ENCODE measurements at regions not wholly inside any gene's neighbourhood (a gene's known extent, or its start where the extent isn't known, plus 50 kb on each side); places are given as distances from the start of the nearest gene placed in this dataset.
"Not testable (repeated sequence)": the region's sequence is repeated elsewhere in the genome, so short reads cannot be mapped to it uniquely, and the experiment has no call there.

DNA sequence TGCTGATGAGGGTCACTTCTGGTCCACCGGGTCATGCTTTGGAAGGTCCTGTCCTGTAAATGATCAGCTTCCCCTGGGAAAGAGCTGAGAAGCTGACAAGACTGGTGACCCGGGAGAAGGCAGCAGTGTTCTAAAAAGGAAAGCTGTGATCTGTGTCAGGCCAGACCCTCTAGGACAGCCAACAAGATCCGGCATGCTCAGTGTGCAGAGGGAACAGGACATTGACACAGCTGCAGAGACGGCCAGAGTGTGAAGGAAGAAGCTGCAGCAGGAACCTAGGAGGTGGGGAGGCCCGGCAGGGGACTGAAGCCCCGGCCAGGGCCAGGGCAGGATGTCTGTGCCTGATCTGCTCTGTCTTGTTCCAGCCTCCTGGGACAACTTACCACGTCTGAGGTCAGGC is 372.7 kb upstream of the ID2 start:
- DNase-seq = no peak

DNA sequence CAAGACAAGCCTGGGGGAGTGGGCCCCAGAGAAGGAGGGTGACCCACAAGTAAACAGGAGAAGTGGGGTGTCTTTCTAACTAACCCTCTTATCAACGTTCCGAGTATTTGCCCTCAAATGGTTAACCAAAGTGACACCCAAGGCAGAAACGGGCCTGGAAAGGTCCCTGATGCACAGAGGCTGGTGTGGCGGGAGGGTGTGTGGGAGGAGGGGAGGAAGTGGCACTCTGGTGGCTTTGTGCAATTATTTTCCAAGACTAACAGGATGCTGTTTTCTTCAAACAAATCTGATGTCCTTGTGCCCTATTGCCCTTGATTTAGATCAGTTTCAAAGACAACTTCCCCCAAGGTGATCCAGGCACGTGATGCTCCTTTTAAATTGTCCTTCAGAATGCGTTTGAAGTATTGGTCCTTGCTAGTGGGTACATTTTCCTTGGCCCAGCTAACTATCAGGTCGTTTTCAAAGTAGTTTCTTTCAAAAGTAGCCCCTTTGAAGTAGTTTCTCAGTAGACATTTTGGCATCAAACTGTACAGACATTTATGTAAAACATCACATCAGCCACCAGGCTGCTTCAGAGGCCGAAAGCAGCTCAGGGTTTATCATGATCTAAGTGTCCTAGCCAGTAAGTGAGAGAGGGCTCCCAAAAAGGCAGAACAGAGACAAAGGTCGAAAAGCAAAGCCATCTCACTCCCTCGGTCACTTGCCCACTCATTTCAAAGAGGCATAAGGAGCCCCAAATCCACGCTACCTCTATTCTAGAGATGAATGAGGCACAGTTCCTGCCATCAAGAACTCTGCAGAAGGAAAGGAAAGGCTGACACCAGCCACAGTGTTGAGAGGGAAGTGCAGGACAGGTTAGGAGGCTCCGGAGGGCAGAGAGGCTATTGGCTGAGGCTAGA is 371.1 kb upstream of the ID2 start:
- peak; percentile 81 for DNase-seq

DNA sequence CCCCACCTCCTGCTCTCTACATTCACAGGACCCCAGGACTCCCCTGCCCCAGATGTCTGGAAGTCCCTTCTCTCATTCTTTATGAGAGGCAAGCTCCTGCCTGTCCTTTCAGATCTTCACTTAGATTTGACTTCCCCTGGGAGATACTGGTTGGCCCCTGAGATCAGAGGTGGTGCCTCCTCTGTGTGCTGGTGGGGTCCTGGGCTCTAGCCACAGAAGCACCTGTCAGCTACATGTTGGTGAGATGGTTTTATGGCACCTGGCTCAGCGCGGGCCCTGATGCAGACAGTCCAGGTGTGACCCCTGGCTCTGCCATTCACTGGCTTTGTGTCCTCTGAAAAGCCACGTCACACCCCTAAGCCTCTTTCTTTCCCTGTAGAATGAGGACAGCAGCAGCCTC is 369.6 kb upstream of the ID2 start:
- DNase-seq = no peak

DNA sequence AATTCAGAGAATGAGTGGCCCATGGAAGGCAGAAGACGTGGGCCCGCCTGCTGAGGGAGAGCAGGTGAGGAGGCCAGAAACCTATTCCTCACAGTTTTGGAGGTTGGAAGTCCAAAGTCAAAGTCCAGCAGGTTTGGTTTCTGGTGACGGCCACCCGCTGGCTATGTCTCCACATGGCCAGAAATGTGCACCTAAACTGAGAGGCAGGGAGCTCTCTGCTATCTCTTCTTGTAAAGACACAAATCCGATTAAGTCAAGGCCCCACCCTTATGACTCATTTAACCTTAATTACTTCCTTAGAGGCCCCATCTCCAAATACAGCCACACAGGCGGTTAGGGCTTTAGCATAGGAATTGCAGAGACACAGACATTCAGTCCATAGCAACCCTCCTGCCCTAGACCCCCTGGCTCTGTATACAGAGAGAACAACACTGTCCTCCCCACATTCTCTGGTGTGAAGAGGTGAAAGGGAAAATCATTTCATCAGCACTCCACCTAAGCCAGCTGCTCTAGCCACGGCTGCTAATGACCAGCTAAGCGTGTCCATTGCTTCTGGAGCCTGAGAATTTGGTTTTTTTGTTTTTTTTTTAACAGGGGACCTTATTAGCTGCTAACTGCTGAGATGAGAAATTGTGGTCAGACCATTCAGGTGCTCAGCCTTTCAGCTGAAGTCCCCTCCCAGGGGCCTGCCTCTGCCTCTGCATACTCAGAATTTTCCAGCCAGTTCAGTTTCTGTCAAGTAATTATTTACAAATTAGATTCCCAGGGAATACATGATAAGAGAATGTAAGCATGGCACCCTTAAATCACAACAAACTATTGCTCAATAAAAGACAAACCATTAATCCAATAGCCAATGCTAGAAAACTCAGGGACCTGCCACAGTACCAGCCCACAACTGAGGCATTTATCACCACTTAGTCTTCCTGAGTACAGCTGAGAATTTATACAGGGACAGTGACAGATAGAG is 368.7 kb upstream of the ID2 start:
- DNase-seq = peak; percentile 66

DNA sequence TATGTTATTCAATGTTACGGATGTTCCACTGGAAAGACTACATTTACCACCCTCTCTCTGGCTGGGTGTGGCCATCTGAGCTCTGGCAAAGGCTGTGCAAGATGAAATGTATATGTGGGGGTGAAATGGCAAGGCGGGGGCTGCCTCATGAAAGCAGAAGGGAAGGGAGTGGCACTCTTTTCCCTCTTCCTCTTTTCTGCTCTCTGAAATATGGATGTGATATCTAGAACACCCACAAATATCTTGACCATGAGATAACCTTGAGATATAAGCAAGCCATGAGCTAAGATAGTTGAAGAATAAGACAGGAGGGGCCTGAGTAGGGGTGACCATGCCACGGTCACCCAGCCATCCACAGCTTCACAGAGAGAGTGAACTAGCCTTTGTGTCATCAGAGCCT is 367.8 kb upstream of the ID2 start:
- no peak for DNase-seq

DNA sequence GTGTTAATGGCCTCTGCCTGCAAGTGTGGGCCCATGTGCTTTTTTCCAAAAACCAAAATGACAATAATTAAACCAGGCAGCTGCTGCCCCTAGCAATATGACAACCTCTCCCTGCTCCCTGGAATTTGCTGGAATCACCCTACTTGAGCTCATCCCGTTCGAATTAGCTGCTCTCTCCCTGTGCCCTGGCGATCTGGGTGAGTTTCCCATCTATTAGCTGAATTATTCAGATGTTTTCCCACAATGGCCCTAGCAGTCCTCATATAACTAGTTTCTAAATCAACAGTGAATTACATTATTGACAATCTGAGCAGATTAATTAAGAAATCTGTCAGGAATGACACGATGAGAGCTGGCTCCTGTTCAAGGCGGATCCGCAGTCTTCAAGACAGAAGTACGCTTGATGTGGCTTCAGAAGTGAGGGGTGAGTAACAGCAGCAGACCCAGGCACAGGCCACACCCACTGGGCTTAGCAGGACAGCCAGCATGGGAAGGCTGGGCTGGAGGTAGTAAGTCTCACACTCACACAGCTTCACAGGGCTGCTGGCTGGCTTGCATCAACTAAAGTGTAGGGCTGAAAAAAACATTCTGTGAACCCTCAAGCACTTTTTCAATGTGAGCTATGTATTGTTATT is 366.2 kb upstream of the ID2 start:
- no peak for DNase-seq

DNA sequence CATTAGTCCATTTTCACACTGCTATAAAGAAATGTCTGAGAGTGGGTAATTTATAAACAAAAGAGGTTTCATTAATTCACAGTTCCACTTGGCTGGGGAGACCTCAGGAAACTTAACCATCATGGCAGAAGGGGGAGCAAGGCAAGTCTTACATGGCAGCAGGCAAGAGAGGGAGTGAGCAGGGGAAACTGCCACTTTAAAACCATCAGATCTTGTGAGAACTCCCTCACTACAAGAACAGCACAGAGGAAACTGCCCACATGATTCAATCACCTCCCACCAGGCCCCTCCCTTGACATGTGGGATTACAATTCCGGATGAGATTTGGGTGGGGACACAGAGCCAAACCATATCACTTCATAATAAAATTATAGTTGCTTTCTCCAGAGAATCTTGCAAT is 365.5 kb upstream of the ID2 start:
- no peak for DNase-seq

DNA sequence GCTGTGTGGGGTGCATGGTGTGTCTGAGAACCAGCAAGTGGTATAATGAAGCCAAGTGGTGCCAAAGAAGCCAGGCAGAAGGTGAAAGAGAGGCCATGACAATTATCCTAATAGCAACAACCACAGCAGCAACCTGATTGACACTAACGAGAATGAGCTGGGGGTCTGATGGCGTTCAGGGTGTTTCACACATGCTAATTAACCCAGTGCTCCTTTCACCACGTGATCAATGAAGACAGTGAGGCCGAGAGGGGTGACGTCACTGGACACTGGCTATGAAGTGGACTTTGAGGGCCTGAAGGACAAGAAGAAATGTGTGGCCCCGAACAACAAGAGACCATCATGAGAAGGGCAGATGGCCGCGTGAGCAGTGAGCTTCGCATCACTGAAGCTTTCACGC is 364.4 kb upstream of the ID2 start:
- no peak for DNase-seq

DNA sequence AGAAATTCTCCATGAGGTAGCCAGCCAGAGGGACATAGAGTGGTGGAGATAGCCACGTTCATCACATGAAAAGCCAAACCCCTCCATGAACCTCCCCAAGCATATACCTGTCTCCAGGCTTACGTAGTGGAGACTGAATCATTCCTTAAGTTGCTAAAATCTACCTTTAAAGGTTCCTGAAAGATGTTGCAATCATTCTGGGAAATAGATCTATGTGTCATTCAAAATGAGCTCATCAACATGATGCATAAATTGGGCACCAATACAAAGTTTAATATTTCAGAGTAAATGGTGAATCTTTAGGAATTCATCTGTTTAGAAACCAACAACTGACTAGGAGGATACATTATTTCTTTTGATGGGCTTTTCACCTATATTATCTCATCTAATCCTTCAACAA is 362.6 kb upstream of the ID2 start:
- no peak for DNase-seq

DNA sequence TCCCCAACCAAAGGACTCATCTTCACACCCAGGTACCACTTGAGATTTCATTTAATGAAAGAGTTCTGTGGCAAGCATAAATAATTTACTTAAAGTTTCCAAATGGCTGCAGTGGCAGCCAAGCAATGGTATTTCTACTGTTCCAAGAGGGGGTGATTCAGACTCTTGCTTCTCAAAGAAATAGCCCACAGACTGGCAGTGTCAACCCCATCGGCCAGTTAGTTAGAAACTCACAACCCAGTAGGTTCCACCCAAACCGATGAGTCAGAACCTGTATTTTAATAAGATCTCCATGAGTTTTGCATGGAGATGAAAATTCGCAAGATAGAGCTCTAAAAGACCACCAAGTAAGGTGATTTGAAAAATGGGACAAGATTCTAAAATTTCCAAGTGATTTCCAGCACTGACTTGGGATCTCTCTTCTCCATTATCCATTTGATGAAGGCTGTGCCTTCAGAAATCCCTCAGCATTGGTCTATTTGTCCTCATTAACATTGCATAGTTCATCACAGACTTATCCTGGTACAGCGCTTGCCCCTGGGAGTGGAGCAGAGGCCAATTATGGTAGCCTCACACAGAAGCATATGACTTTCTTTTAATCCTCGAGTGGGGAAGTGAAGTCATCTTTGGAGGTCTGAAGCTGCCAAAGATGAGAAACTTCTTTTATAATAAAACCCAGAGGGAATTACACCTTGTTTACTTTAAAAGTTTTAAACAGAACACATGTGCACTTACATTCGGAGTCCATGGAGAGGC is 361.4 kb upstream of the ID2 start:
- no peak for DNase-seq

DNA sequence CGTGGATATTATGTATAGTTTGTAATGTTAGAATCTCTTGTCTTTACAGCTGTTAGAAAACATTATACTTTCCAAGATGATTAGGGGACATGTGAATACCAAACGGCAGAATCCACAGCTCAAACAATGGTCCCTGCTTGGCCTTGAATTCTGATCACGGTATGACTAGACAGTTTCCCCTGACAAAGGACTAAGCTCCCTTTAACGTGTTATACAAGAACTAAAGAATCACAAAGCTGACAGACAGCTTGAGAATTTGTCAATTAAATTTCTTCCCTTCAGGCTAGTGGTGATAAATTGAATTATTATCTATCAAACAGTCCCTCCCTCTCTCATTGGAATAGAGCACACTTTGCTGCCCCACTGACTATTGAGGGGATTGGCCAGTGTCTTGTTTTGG is 359.2 kb upstream of the ID2 start:
- DNase-seq = no peak

DNA sequence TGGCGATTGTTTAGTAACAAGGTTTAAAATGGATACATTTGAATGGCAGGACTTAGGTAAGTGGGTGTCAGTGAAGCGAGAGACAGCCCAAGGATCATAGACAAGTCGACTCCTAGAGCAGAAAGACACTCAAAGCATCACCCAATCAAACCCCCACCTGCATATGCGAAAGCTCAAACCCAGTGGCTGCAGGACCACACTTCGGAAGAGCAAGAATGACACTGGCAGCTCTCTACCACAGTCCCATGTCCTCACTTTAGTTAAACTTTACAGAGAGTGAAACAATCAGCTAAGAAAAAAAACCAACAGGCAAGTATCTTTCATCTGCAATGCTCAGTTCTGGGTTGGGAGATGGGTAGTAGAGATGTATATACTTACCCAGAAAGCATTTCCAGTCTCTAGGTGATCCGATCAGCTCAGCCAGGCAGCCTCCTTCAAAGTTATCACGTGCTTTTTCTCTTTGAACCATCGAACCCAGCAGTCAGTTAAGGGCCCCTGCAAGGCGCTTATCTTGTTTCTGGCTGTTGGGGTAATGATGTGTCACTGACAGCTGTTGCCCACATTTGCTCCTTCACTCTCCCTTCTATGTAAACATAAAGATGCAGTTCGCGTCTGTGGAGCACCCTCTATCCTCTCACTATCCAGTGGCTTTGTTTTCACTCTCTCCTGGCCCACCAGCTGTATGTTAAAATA is 357.5 kb upstream of the ID2 start:
- DNase-seq = no peak

DNA sequence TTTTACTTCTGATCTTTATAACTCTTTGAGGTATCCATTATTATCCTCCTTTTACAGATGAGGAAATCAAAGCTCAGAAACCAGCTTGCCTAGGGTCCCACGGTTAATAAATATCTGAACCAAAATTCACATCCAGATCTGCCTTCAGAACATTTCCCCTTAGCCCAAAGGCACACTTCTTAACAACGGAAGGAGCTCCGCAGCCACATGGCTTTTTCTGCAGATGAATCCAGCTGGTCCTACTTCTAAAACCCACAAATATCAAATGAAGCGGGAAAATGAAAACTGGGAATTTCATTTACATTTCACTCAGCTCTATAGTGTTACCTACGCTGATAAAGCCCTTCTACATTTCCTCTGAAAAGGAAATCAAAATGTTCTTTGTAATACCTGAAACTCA is 357.0 kb upstream of the ID2 start:
- no peak for DNase-seq

DNA sequence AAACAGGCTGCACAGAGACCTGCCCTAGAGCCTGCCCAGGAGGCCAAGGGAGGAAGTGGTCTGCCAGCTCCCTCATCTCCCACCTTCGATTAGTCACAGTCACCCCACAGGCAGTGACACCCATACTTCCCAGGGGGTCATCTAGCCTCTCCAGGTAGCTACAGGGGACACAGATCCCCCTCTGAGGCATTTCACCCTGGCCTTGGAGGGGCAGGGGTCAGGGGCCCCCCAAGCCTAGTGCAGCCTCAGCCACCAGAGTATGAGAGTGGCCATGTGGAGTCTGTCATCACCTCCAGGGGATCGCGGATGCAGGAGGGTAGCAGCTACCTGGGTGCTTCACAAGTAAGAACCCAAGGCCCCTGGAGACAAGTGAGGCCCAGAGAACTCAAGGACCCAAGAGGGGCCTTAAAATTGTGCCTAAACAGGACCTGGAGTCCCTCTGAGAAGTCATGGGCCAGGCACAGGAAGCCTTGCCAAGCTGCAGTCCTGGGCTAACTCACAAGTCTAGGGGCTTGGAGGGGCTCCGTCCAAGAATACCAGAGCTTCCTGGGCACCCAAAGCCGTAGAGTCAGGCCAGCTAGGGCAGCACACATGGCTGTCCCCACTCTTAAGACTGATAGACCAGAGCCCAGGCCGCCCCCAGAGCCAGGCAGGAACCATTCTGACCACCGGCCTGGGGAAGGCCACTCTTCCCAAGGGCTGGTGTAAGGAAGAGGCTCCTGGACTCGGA is 354.3 kb upstream of the ID2 start:
- DNase-seq = no peak

DNA sequence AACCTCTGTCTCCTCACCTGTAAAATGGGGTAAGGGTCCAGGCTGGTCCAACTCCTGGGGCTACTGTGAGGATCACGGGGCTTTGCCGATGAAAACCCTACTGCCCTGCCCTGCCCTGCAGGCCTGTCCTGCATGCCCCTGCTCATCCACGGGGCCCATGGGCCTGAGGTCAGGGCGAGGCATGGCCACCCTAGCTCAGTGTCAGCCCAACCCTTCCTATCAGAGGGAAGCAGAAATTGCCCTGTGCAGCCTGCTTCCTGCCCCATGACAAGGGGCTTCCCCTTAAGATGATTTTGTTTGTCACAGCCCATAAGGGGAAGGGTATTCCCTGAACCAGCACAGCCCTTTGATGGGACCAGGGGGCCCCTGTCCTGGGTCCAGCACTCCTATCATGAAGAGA is 353.6 kb upstream of the ID2 start:
- DNase-seq = no peak

DNA sequence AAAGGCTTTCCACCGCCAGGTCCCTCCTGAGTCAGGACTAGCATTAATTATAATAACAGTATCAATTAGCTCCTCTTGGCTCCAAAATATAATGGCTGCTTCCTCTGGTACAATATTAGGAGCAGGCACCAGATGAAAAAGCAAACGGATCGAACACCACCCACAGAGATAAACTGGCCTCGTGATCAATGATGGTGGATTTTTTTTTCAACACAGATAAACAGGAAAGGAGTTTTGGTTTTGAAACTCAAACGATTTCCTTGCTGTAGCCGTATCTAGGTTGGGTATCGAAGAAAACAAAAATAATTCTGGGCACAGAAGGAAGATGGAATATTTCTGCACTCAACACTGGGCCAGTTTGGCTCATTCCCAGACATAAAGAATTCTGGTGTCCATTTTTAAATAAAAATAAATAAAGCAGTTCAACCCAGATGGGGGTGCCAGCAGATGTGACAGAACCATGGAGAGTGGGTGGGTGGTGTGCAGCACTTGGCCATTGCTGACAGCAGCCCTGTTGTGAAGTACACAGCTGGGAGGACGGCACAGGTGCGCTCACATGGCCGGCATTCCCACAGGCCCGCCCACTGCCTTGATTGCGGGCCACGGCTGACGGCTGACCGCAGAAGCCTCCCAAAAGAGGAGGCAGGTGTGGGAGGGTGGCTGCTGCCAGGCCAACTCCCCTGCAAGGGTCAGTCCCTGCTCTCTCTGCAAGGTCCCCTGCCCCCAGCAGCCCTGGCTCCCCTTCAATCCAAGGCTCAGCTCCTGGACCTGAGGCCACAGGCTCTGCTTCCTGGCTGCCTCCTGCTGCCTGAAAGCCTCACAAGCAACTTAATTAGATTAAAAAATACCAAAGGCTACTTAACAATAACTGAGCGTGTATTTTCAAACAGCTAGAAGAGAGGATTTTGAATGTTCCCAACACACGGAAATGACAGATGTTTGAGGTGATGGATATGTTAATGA is 351.9 kb upstream of the ID2 start:
- DNase-seq = no peak

DNA sequence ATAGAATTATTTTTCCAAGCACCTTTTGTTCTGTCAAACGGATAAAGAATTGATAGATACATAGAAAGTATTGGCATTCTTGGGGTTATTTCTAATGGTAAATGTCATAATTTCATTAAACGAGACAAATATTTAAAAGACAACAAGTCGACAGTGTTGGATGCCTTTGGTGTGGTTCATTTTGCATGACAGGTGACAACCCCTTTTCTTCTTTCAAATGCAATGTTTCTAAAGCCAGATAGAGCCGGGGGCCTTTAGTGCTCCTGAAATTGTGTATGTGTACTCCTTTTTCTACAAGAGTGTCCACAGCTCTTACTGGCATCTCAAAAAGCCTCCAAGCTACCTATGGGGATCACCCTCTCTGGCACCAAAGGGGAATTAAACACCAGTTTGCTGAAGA is 350.8 kb upstream of the ID2 start:
- DNase-seq = no peak

DNA sequence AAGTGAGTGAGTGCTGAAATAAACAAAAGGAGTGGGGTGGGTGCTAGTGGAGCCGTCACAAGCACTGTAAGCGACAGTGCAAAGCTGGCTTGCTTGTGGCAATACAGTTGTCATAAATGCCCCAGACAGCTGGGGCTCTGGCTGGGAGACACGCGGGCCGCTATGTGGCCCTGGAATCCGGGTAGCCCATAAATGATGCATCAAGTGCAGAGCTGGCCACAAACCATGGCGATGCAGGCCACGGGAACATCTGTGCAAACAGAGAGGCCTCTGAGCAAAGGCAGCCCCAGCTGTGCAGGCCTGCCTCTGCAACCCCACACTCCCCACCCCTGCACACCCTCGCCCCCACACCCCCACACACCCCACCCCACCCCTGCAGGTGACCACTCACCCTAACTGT is 349.2 kb upstream of the ID2 start:
- DNase-seq = no peak

DNA sequence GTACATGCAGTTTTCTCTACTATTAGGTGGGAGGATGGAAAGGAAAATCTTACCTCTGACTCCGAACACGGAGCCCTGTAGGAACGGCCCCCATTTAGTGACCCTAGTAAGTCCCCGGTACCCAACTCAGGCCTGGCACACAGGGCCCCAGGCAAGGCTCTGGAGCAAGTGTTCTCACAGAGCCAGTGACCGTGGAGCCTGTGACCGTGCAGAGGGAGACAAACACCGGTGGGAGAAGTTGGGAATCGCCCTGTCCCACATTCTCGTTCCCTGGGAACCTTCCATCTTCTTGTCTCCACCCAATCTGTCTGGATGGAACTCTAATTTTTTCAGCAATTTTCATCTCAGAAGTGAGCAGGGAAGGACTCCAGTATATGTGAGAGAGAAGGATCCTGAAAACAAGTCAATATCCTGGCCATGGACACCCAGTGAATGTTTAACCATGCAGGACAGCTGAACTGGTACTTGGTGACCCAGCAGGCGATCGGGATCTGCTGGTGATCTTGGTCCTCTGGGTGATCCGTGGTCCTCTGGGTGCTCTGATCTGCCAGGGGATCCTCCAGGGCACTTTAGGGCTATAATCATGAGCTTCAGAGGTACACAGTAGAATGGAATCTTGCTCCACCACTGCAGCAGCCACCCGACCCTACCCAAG is 348.6 kb upstream of the ID2 start:
- DNase-seq = no peak

DNA sequence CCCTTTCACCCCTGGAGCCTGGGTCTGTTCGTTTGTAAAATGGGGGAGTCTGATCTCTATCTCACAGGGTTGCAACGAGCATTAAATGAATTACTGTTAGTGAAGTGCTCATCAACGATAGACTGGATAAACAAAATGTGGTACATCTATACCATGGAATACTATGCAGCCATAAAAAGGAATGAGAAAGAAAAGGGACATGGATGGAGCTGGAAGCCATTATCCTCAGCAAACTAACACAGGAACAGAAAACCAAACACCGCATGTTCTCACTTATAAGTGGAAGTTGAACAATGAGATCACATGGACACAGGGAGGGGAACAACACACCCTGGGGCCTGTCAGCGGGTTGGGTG is 348.0 kb upstream of the ID2 start:
- not testable (repeated sequence) for DNase-seq

Measured in activated CD4-positive, alpha-beta T cell treated with anti-CD3 and anti-CD28 coated beads, Interleukin-2, amount 50 U/mL, for 16 hours (primary cell).